ENCODE measurements at regions not wholly inside any gene's neighbourhood (a gene's known extent, or its start where the extent isn't known, plus 50 kb on each side); places are given as distances from the start of the nearest gene placed in this dataset.

DNA sequence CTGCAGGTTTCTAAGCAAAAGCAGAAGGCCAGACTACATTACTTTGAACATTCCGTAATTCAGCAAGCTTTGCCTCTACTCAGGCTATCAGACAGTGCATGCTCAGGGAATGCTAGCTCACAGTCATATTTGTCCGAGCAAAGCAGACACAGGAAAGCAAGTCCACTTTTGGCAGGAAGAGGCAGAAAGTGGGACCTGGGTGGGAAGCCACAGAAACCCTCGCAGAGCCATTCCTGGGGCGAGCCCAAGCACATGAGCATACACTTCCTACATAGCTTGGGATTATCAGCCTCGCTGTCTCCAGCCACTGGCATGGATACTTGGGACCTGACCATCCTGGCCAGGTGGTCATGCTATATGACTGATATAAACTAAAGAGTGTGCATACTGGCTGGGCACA, 113.3 kb downstream of the TRIM29 start:
- no peaks in the 10 kb centered on the region for H3K36me3 ChIP-seq
- H3K4me1 ChIP-seq, result no peaks in the 10 kb centered on the region
- TF ChIP-seq CTCF (IDR thresholded peaks at IDR 0.05), result no peak
- H3K4me3 ChIP-seq, result no peak overlapping the region
- no peak overlapping the region for H3K27ac ChIP-seq
- intact Hi-C loops (cut with DNase I), result no loop called here
- H3K9me3 ChIP-seq, result no peaks in the 10 kb centered on the region
- H3K27me3 ChIP-seq, result peaks cover 0 to 67% (median 26%) of the 10 kb centered on the region in 7 donors
- 68 to 76% methylated on average over 5 of the region's 5 CpGs for WGBS, 2 donors
- ATAC-seq (no peak), DNase-seq (no peak)

DNA sequence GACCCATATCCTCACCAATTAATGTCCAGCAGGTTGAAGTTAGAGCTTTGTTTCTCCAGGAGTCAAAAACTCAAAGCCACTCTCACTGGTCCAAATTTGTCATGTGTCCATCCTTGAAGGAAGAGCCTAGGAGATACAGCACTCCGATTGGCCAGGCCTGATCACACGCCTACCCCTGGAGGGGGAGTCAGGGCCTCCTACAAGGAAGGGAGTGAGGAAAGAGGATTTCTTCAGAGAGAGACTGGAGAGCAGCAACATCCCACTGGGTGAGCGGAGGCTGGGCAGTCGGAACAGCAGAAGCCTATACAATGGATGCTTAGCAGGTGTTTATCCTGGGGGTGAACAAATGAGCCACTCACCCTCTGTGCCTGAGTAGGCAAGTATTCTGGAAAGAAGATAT, 113.9 kb downstream of the TRIM29 start:
- ATAC-seq (no peak), DNase-seq (no peak)
- H3K4me1 ChIP-seq, result no peaks in the 10 kb centered on the region
- 85 to 87% methylated on average over 4 of the region's 4 CpGs for WGBS, 2 donors
- TF ChIP-seq CTCF (IDR thresholded peaks at IDR 0.05), result no peak
- peaks cover 0 to 69% (median 25%) of the 10 kb centered on the region in 7 donors for H3K27me3 ChIP-seq
- H3K36me3 ChIP-seq, result no peaks in the 10 kb centered on the region
- intact Hi-C loops (cut with DNase I), result no loop called here
- H3K27ac ChIP-seq, result no peak overlapping the region
- no peak overlapping the region for H3K4me3 ChIP-seq
- no peaks in the 10 kb centered on the region for H3K9me3 ChIP-seq

DNA sequence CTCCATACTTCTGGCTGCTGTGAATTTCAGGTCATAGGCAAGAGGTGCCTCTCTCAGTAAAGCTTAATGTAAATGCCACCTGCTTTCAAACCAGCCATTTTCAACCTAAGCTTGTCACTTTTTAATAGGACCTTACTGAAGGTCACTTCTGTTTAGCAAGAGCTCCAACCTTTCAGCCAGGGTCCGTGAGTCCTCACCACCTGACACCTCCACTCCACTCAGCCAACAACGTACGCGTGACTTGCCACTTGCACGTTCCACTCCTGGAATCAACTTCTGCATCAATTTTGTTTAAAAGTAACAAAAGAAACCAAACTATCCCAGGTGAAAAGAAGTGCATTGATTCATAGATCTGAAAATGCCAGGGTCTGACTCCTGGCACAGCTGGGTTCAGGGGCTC, 114.4 kb downstream of the TRIM29 start:
- Histone ChIP-seq H3K9me3 (no peaks in the 10 kb centered on the region), H3K27ac (no peak overlapping the region), H3K4me3 (no peak overlapping the region), H3K27me3 (peaks cover 0 to 68% (median 23%) of the 10 kb centered on the region in 7 donors), H3K4me1 (no peaks in the 10 kb centered on the region), H3K36me3 (no peaks in the 10 kb centered on the region)
- intact Hi-C loops (cut with DNase I), result no loop called here
- ATAC-seq (no peak), DNase-seq (no peak)
- TF ChIP-seq CTCF (IDR thresholded peaks at IDR 0.05), result no peak
- 76 to 91% methylated on average over 5 of the region's 5 CpGs for WGBS, 2 donors

DNA sequence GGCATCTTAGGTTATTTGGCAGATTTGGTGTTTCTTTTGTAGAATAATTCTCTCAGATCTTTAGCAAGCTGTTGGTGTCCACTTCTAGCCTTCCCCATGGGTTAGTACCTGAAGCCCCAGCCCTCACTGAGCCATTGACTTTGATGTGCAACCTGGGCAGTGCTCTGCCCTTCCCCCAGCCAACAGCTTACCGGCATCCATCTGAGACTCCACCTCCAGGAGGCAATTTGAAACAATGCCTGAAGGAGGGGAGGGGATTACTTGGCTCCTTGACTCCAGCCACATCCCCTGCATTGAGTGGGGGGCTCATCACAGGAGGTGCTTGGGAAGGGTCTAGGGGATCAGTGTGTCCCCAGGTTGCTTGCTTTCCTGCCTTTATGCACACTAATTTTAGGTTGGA, 114.8 kb downstream of the TRIM29 start:
- Histone ChIP-seq H3K36me3 (no peaks in the 10 kb centered on the region), H3K9me3 (no peaks in the 10 kb centered on the region), H3K27me3 (peaks cover 0 to 68% (median 27%) of the 10 kb centered on the region in 7 donors), H3K4me3 (no peak overlapping the region), H3K27ac (no peak overlapping the region), H3K4me1 (no peaks in the 10 kb centered on the region)
- 13 to 25% methylated on average over 1 of the region's 1 CpG for WGBS, 2 donors
- ATAC-seq (no peak), DNase-seq (no peak)
- intact Hi-C loops (cut with DNase I), result no loop called here
- TF ChIP-seq CTCF (IDR thresholded peaks at IDR 0.05), result no peak

DNA sequence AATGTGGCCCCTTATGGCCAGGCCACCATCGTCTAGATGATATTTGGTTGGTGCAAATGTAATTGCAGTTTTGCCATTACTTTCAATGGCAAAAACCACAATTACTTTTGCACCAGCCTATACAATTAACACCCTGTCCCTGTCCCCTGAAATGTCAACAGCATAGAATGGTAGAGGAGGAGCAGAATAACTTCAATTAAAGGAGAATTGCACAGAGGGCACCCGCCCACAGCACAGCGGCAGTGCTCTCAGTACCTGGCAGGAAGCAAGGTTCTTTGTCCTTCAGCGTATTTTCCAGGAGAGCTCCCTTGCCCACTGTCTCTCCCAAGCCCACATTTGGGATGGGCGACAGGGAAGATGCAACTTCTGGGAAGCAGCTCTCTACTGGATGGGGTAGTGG, 115.3 kb downstream of the TRIM29 start:
- TF ChIP-seq CTCF (IDR thresholded peaks at IDR 0.05), result no peak
- H3K27me3 ChIP-seq, result peaks cover 0 to 68% (median 32%) of the 10 kb centered on the region in 7 donors
- ATAC-seq, result no peak

More for the DNA sequence above, 115.3 kb downstream of the TRIM29 start:
- Histone ChIP-seq H3K4me1 (no peaks in the 10 kb centered on the region), H3K9me3 (no peaks in the 10 kb centered on the region), H3K4me3 (no peak overlapping the region), H3K27ac (no peak overlapping the region), H3K36me3 (no peaks in the 10 kb centered on the region)
- no peak for DNase-seq
- 82 to 87% methylated on average over 5 of the region's 5 CpGs for WGBS, 2 donors
- intact Hi-C loops (cut with DNase I), result no loop called here

Measured in heart right ventricle (tissue), 16 donors.